Breast epithelium (tissue), 4 donors: ENCODE measurements at regions not wholly inside any gene's neighbourhood (a gene's known extent, or its start where the extent isn't known, plus 50 kb on each side); places are given as distances from the start of the nearest gene placed in this dataset.

Experiments used
- DNase-seq, 2 donors: peaks; one replicate each; pipeline ENCODE4 v3.0.0-alpha.2; 2019; ENCODE audit warnings: low spot score in 2 of 2
- H3K27ac ChIP-seq, 2 donors: fragments of 200-600 bp; sonication (generic) in 1 of 2; one replicate each; pipeline ENCODE4 v1.5.1; 2016 to 2019; ENCODE audit warnings: mild to moderate bottlenecking in 1 of 2
- H3K27me3 ChIP-seq, 2 donors: fragments of 200-600 bp; sonication (generic) in 1 of 2; one replicate each; pipeline versions ENCODE4 v1.5.1 to v1.6.0; 2017 to 2019; ENCODE audit warnings: control low read depth in 1 of 2, mild to moderate bottlenecking in 1 of 2
- H3K36me3 ChIP-seq: fragments of 200-600 bp; one replicate; pipeline ENCODE4 v1.5.1; 2019
- H3K4me1 ChIP-seq, 2 donors: fragments of 200-600 bp; sonication (generic); one replicate each; pipeline ENCODE4 v1.5.1; 2016 to 2019; ENCODE audit warnings: control low read depth in 1 of 2
- H3K4me3 ChIP-seq, 3 donors: fragments of 200-600 bp; sonication (generic); 1 replicate in 2 of 3; 2 replicates in 1 of 3; pipeline ENCODE4 v1.5.1; 2016 to 2019; ENCODE audit warnings: mild to moderate bottlenecking in 3 of 3, moderate library complexity in 2 of 3
- H3K9me3 ChIP-seq, 2 donors: fragments of 200-600 bp; sonication (generic) in 1 of 2; one replicate each; pipeline ENCODE4 v1.5.1; 2016 to 2019; ENCODE audit warnings: control low read depth in 1 of 2
- CTCF ChIP-seq, 3 donors: fragments of 450-650 bp; IDR thresholded peaks; one replicate each; pipeline ENCODE4 v1.5.1; 2016 to 2017; ENCODE audit warnings: antibody characterized with exemption in 3 of 3, mild to moderate bottlenecking in 3 of 3, moderate library complexity in 3 of 3
- POLR2A ChIP-seq: fragments of 450-650 bp; IDR thresholded peaks from one replicate; pipeline ENCODE4 v1.6.1; 2016; ENCODE audit warnings: antibody characterized with exemption, mild to moderate bottlenecking, moderate library complexity
- POLR2AphosphoS5 ChIP-seq, 3 donors: sonication (generic); formaldehyde crosslinking; IDR thresholded peaks; one replicate each; pipeline ENCODE4 v1.6.1; 2017; ENCODE audit warnings: antibody characterized with exemption in 3 of 3
- intact Hi-C: fragments of 100-400 bp; cut with DNase I; formaldehyde crosslinking; loops from one replicate; pipeline ENCODE4 v1.15.1; 2023; ENCODE audit warnings: low total_unique reads

- Histone ChIP-seq H3K9me3 (no peaks in the 10 kb centered on the region), H3K27ac (no peak overlapping the region), H3K4me3 (no peak overlapping the region), H3K27me3 (peaks cover 0 to 4% of the 10 kb centered on the region in 2 donors), H3K4me1 (no peaks in the 10 kb centered on the region), H3K36me3 (no peaks in the 10 kb centered on the region)
- no peak for TF ChIP-seq POLR2AphosphoS5 (IDR thresholded peaks at IDR 0.05)
- no peak for TF ChIP-seq CTCF (IDR thresholded peaks at IDR 0.05)
- TF ChIP-seq POLR2A = no peak
- DNase-seq = no peak
- intact Hi-C loops = no loop called here
These were observed 95.4 kb upstream of the CADPS start for GRCh38 chr3:62970648-62971047.

DNA sequence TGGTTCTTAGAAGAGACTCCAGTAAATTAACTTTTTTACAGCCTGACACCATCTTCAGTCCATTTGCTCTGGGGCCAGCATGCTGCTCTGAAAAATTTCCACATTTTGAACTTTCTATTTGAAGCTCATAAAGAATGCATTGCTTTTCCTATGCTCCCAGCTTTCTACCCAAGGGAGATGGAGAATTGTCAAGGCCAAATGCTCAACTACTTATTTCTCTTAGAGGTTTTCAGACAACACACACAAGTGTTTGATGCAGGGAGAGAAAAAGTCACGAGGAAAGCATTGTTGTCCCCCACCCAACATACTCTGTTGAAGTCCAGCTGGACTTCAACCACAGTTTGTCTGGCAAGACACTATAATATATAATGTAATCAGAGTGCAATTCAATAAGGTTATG, 100.3 kb upstream of the CADPS start:
- intact Hi-C loops = no loop called here
- H3K4me3 ChIP-seq = no peak overlapping the region
- no peak for DNase-seq
- peaks cover 0 to 4% of the 10 kb centered on the region in 2 donors for H3K27me3 ChIP-seq
- no peak overlapping the region for H3K27ac ChIP-seq
- H3K4me1 ChIP-seq = no peaks in the 10 kb centered on the region
- H3K36me3 ChIP-seq = no peaks in the 10 kb centered on the region
- no peaks in the 10 kb centered on the region for H3K9me3 ChIP-seq
- TF ChIP-seq CTCF (IDR thresholded peaks at IDR 0.05) (no peak), POLR2AphosphoS5 (IDR thresholded peaks at IDR 0.05) (no peak), POLR2A (no peak)

- H3K9me3 ChIP-seq = no peaks in the 10 kb centered on the region
- intact Hi-C loops = loop anchor here (5.0 kb wide), 1 partner anchor 570 kb away; no protein-coding TSS in a partner anchor
- DNase-seq = no peak
- H3K4me3 ChIP-seq = no peak overlapping the region
- no peaks in the 10 kb centered on the region for H3K27me3 ChIP-seq
- H3K36me3 ChIP-seq = no peaks in the 10 kb centered on the region
- TF ChIP-seq POLR2A = no peak
- TF ChIP-seq CTCF (IDR thresholded peaks at IDR 0.05) = no peak
- no peak for TF ChIP-seq POLR2AphosphoS5 (IDR thresholded peaks at IDR 0.05)
- H3K27ac ChIP-seq = no peak overlapping the region
- no peaks in the 10 kb centered on the region for H3K4me1 ChIP-seq
These were observed 106.7 kb upstream of the CADPS start for GRCh38 chr3:62981962-62982361.

- intact Hi-C loops = loop anchor here (5.0 kb wide), 1 partner anchor 569 kb away; no protein-coding TSS in a partner anchor
- Histone ChIP-seq H3K4me1 (no peaks in the 10 kb centered on the region), H3K36me3 (no peaks in the 10 kb centered on the region), H3K9me3 (no peaks in the 10 kb centered on the region), H3K4me3 (no peak overlapping the region), H3K27me3 (no peaks in the 10 kb centered on the region), H3K27ac (no peak overlapping the region)
- DNase-seq = no peak
- no peak for TF ChIP-seq POLR2A
- TF ChIP-seq POLR2AphosphoS5 (IDR thresholded peaks at IDR 0.05) = no peak
- TF ChIP-seq CTCF (IDR thresholded peaks at IDR 0.05) = no peak
These were observed 107.7 kb upstream of the CADPS start for GRCh38 chr3:62982795-62983455.

- H3K4me3 ChIP-seq = no peak overlapping the region
- no peaks in the 10 kb centered on the region for H3K36me3 ChIP-seq
- H3K27me3 ChIP-seq = no peaks in the 10 kb centered on the region
- intact Hi-C loops = no loop called here
- no peaks in the 10 kb centered on the region for H3K9me3 ChIP-seq
- no peak overlapping the region for H3K27ac ChIP-seq
- DNase-seq = no peak
- no peaks in the 10 kb centered on the region for H3K4me1 ChIP-seq
- TF ChIP-seq CTCF (IDR thresholded peaks at IDR 0.05) (no peak), POLR2A (no peak), POLR2AphosphoS5 (IDR thresholded peaks at IDR 0.05) (no peak)
These were observed 110.8 kb upstream of the CADPS start for GRCh38 chr3:62986061-62986460.
